ENCODE measurements at regions not wholly inside any gene's neighbourhood (a gene's known extent, or its start where the extent isn't known, plus 50 kb on each side); places are given as distances from the start of the nearest gene placed in this dataset.

GRCh38 chr20:10961651-10962288 lies 288.0 kb upstream of the JAG1 start:
- no peak for TF ChIP-seq RAD21 (IDR thresholded peaks at IDR 0.05; ENCODE audit: low read length)
- no peak for TF ChIP-seq POLR2A (IDR thresholded peaks at IDR 0.05; ENCODE audit: low read depth, low read length)
- TF ChIP-seq FOS (IDR thresholded peaks at IDR 0.05; ENCODE audit: low read depth, low read length) = no peak
- TF ChIP-seq CTCF (conservative IDR thresholded peaks at IDR 0.05; ENCODE audit: low read depth, low read length) = no peak
- no peak for TF ChIP-seq USF2 (IDR thresholded peaks at IDR 0.05; ENCODE audit: low read depth, low read length)
- no peak for TF ChIP-seq RFX5 (IDR thresholded peaks at IDR 0.05; ENCODE audit: low read depth, low read length)
- no peak for TF ChIP-seq CHD1 (IDR thresholded peaks at IDR 0.05; ENCODE audit: low read depth, low read length)
